GM18499 (cell line): ENCODE measurements at regions not wholly inside any gene's neighbourhood (a gene's known extent, or its start where the extent isn't known, plus 50 kb on each side); places are given as distances from the start of the nearest gene placed in this dataset.
"Not testable (repeated sequence)": the region's sequence is repeated elsewhere in the genome, so short reads cannot be mapped to it uniquely, and the experiment has no call there.

ENCODE experiments used
- ATAC-seq: cut with Tn5 transposase; IDR thresholded peaks from one replicate; pipeline ENCODE4 v1.9.1; 2021; ENCODE audit warnings: moderate number of reproducible peaks; ENCODE audit not compliant: insufficient read depth, unreplicated experiment

- no peak for ATAC-seq
These were observed 82.9 kb upstream of the APBB1IP start for GRCh38 chr10:26355241-26355640.

GRCh38 chr10:26357203-26357602 lies 80.9 kb upstream of the APBB1IP start:
- peak; percentile 47 for ATAC-seq

- no peak for ATAC-seq
These were observed 80.1 kb upstream of the APBB1IP start for GRCh38 chr10:26358071-26358470.

DNA sequence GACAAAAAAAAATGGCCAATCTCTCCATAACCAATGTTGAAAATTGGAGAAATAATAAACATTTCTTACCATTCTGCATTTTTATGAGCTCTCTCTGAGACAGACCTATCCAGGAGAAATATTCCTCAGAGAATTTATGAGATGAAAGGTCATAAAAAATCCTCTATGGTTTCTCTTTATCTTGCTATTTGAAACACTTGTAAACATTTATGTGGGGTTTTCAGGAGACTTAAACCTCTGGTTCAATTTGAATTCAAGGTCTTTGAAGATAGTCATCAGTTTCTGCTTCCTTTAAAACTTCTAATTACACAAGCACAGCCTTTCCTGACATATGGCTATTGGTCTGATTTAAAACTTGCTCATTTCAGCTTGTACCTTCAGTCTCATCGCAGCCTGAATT lies 78.5 kb upstream of the APBB1IP start:
- no peak for ATAC-seq

DNA sequence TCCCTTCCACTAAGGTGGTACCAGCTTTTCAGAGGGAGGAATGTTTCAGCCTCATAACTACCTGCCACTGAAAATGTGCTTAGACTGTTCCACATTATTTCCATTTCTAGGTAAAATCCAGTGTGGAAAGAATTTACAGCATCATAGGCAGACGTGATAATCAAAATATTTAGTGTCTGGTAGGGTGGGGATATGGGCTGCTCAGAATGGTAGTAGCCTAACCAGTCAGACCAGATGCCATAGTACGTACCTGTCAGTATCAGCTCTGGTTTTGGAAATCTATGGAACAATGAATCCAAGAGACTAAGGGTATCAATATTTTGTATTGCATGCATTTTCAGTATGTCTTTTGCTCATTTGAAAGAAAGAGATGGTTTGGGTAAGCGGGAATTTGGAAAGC lies 76.8 kb upstream of the APBB1IP start:
- ATAC-seq, result no peak

- ATAC-seq, result no peak
These were observed 76.2 kb upstream of the APBB1IP start for GRCh38 chr10:26361971-26362370.

GRCh38 chr10:26365681-26366358 lies 72.3 kb upstream of the APBB1IP start:
- no peak for ATAC-seq

GRCh38 chr10:26367035-26367434 lies 71.1 kb upstream of the APBB1IP start:
- ATAC-seq, result not testable (repeated sequence)

GRCh38 chr10:26367771-26368170 lies 70.4 kb upstream of the APBB1IP start:
- ATAC-seq, result no peak

DNA sequence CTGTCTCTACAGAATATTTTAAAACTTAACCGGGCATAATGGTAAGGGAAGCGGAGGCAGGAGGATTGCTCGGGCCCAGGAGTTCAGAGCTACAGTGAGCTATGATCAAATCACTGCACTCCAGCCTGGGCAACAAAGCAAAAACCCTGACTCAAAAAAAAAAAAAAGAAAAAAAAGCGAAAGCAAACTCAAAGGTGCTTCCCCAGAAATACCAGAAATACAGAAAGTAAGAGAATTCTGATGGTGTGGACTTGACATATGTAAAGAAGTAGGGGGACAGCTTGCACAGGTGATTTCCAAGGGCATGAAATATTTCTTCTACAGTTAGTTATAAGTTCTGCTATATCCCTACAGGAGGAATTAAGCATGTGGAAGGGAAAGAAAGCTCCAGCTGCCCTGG lies 69.7 kb upstream of the APBB1IP start:
- peak; percentile 46 for ATAC-seq

- peak; percentile 70 for ATAC-seq
These were observed 65.4 kb upstream of the APBB1IP start for GRCh38 chr10:26372513-26373354.

DNA sequence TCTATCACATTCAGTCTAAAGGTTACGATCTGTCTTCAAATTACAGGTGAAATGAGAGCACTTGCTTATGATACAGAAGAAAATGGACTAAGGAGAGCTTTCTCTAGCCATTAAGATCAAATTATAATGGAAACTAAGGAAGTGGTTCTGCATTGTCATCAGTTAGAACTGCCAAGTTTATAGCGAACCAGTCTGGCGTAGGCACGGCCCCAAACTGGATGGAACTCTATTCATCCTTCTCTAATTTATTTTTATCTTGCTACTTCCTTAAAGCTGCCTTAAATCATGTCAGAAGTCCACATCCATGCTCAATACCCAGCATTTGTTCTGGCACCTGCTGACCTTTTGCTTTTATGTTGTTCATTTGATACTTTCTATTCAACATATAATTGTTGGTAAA lies 63.7 kb upstream of the APBB1IP start:
- no peak for ATAC-seq

GRCh38 chr10:26377224-26377810 lies 60.8 kb upstream of the APBB1IP start:
- not testable (repeated sequence) for ATAC-seq

DNA sequence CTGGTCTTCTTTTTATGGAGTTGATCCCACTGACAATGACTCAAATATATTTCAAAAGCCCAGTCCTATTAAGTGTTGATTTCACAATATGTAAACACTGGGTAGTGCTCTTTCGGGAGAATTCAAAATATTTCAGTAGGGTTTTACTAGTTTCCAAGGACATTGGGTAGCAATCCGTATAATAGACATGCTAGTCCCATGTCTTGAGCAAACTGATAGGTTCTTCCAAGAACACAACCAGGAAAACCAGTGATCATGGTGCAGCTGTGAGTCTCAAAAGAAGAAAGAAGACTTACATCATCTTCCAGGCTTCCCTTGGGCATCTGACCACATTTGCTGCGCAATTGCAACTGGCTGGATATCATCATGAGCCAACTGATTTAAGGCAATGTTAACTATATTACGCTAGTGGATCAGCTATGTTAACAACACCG lies 59.3 kb upstream of the APBB1IP start:
- ATAC-seq, result no peak

GRCh38 chr10:26380815-26381214 lies 57.3 kb upstream of the APBB1IP start:
- ATAC-seq, result no peak

DNA sequence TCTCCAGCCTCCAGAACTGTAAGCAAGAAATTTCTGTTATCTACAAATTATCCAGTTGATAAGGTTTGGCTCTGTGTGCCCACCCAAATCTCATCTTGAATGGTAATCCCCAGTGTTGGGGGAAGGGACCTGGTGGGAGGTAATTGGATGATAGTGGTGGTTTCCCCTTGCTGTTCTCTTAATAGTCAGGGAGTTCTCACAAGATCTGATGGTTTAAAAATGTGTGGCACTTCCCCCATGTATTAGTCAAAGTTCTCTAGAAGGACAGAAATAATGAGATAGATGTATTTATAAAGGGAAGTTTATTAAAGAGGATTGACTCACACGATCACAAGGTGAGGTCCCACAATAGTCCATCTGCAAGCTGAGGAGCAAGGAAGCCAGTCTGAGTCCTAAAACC lies 56.2 kb upstream of the APBB1IP start:
- ATAC-seq, result no peak

GRCh38 chr10:26384600-26384999 lies 53.5 kb upstream of the APBB1IP start:
- ATAC-seq, result no peak

GRCh38 chr10:26385443-26385842 lies 52.7 kb upstream of the APBB1IP start:
- ATAC-seq, result no peak

- peak; percentile 50 for ATAC-seq
These were observed 51.4 kb upstream of the APBB1IP start for GRCh38 chr10:26386781-26387180.
